CD8-positive, alpha-beta memory T cell (primary cell): ENCODE measurements at regions not wholly inside any gene's neighbourhood (a gene's known extent, or its start where the extent isn't known, plus 50 kb on each side); places are given as distances from the start of the nearest gene placed in this dataset.
"Not testable (repeated sequence)": the region's sequence is repeated elsewhere in the genome, so short reads cannot be mapped to it uniquely, and the experiment has no call there.

Experiments used
- CTCF ChIA-PET: fragments of 350-600 bp; sonication (Branson Sonifier 250); formaldehyde crosslinking; loops from one replicate; lab custom pipeline; 2021; ENCODE audit warnings: antibody characterized with exemption; lab: Charles Lee
- POLR2A ChIA-PET: fragments of 350-600 bp; sonication (Branson Sonifier 250); formaldehyde crosslinking; loops from one replicate; lab custom pipeline; 2021; ENCODE audit warnings: antibody characterized with exemption; lab: Charles Lee
- DNase-seq, 5 donors: peaks; one replicate each; pipeline versions ENCODE4 v3.0.0 to v3.0.0-alpha.2; 2020 to 2022; ENCODE audit warnings: mixed read lengths in 1 of 5
- H3K27ac ChIP-seq: one replicate; pipeline ENCODE4 v1.7.0; 2013; ENCODE audit warnings: low read depth, mild to moderate bottlenecking, low read length, moderate library complexity
- H3K27me3 ChIP-seq: 2 replicates; pipeline ENCODE4 v1.7.0; 2013; ENCODE audit warnings: low read length, mild to moderate bottlenecking; ENCODE audit not compliant: insufficient read depth, poor library complexity, severe bottlenecking
- H3K36me3 ChIP-seq: 2 replicates; pipeline ENCODE4 v1.7.0; 2013; ENCODE audit warnings: mild to moderate bottlenecking, low read length, moderate library complexity; ENCODE audit not compliant: insufficient read depth
- H3K4me1 ChIP-seq: 2 replicates; pipeline ENCODE4 v1.7.0; 2013; ENCODE audit warnings: mild to moderate bottlenecking, low read length, moderate library complexity; ENCODE audit not compliant: insufficient read depth
- H3K4me3 ChIP-seq: 2 replicates; pipeline ENCODE4 v1.7.0; 2013; ENCODE audit warnings: mild to moderate bottlenecking, low read length
- H3K9me3 ChIP-seq: 2 replicates; pipeline ENCODE4 v1.7.0; 2013; ENCODE audit warnings: mild to moderate bottlenecking, low read length
- H3K27ac Mint-ChIP-seq, 8 donors: one replicate each; pipeline ENCODE4 v1.8.0; 2020 to 2021; ENCODE audit warnings: mixed read lengths in 8 of 8, mild to moderate bottlenecking in 6 of 8, inconsistent platforms in 3 of 8, moderate library complexity in 3 of 8
- H3K27me3 Mint-ChIP-seq, 2 donors: one replicate each; pipeline ENCODE4 v1.8.0; 2020 to 2021; ENCODE audit warnings: mixed read lengths in 2 of 2, mild to moderate bottlenecking in 1 of 2, moderate library complexity in 1 of 2
- H3K36me3 Mint-ChIP-seq, 3 donors: one replicate each; pipeline ENCODE4 v1.8.0; 2020 to 2021; ENCODE audit warnings: mixed read lengths in 3 of 3, inconsistent platforms in 1 of 3, mild to moderate bottlenecking in 1 of 3
- H3K4me1 Mint-ChIP-seq, 3 donors: one replicate each; pipeline ENCODE4 v1.8.0; 2020 to 2021; ENCODE audit warnings: mixed read lengths in 3 of 3, inconsistent platforms in 1 of 3, mild to moderate bottlenecking in 1 of 3
- H3K4me3 Mint-ChIP-seq, 7 donors: one replicate each; pipeline ENCODE4 v1.8.0; 2020 to 2021; ENCODE audit warnings: mixed read lengths in 7 of 7, mild to moderate bottlenecking in 6 of 7, moderate library complexity in 4 of 7, inconsistent platforms in 2 of 7
- H3K9me3 Mint-ChIP-seq, 5 donors: one replicate each; pipeline ENCODE4 v1.8.0; 2020 to 2022; ENCODE audit warnings: mixed read lengths in 5 of 5, mild to moderate bottlenecking in 3 of 5, moderate library complexity in 2 of 5, inconsistent platforms in 1 of 5

DNA sequence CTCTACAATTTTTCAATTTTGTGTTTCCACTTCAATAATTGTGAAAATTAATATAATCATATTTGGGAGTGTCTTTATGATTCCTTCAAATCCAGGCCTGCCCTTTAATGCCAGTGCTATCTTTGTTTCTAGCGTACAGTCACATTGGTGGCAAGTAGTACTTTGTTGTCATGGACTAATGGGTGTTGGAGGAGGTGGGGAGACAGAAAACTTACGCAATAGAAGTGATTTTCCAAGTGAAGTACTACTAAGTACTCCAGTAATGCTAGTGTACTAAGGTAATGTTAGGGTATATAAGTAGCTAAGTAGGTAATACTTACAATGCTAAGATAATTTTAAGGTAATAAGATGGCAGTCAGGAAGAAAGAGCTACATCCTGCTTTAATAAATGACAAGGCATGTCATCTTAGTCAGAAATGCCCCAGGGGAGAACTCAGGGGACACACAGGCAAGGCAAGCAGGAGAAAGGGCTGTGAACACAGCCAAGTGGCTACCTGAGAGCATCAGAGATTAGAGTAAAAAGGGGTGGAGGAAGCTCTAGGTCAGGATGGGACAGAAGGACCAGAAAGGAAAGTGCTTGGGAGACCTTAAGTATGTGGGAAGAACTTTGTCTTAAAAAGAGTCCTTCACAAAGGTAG, 217.2 kb upstream of the PRDM1 start:
- H3K4me1 ChIP-seq = no peaks in the 10 kb centered on the region
- no peak overlapping the region for H3K27ac Mint-ChIP-seq
- H3K9me3 ChIP-seq = no peaks in the 10 kb centered on the region
- H3K36me3 Mint-ChIP-seq = no peaks in the 10 kb centered on the region
- H3K4me3 ChIP-seq = no peak overlapping the region
- CTCF ChIA-PET = no interaction called here
- H3K4me1 Mint-ChIP-seq = no peaks in the 10 kb centered on the region
- H3K36me3 ChIP-seq = no peaks in the 10 kb centered on the region
- no peak overlapping the region for H3K4me3 Mint-ChIP-seq
- H3K27me3 Mint-ChIP-seq = peaks cover 5 to 7% of the 10 kb centered on the region in 2 donors
- no peak for DNase-seq
- H3K27ac ChIP-seq = no peak overlapping the region
- no peaks in the 10 kb centered on the region for H3K9me3 Mint-ChIP-seq
- H3K27me3 ChIP-seq = no peaks in the 10 kb centered on the region
- POLR2A ChIA-PET = no interaction called here

DNA sequence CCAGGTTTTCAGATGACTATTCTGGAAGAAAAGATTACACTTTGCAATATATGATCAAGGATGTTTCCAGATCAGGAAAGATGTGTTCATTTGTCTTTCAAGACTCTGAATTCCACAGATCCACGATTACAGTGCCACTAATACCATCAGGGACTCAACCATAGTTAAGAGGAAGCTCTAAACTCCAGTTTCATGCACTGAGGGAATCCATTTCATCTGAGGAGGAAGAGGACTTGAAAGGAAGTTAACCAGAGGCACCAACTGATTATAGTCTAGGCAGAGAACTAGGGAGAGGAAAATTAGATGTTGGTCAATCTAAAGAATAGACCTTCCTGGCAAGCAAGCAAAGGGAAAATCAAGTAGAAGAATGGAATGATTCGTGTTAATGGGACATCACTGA, 218.3 kb upstream of the PRDM1 start:
- ChIA-PET POLR2A (no interaction called here), CTCF (no interaction called here)
- DNase-seq = no peak
- H3K36me3 ChIP-seq = no peaks in the 10 kb centered on the region
- H3K4me3 ChIP-seq = no peak overlapping the region
- no peaks in the 10 kb centered on the region for H3K4me1 Mint-ChIP-seq
- peaks cover 5 to 7% of the 10 kb centered on the region in 2 donors for H3K27me3 Mint-ChIP-seq
- H3K4me1 ChIP-seq = no peaks in the 10 kb centered on the region
- H3K27me3 ChIP-seq = no peaks in the 10 kb centered on the region
- H3K9me3 Mint-ChIP-seq = no peaks in the 10 kb centered on the region
- H3K9me3 ChIP-seq = no peaks in the 10 kb centered on the region
- no peak overlapping the region for H3K27ac Mint-ChIP-seq
- no peaks in the 10 kb centered on the region for H3K36me3 Mint-ChIP-seq
- H3K27ac ChIP-seq = no peak overlapping the region
- H3K4me3 Mint-ChIP-seq = no peak overlapping the region

DNA sequence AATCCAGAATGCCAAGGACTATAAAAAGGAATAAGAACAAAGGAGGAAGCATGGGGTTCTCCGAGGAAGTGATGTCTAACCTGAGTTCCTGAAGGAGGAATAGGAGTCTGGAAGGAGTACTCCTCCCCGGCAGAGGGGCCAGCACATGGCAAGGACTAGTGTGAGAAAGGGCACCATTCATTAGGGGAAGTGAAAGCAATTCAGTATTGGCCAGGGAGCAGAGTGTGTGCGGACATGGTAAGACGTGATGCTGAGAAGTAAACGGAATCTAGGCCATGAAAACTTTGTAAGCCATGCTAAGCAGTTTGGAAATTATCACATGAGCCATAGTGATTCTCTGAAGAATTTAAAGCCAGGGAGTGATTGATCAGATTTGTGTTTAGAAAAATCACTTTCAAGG, 218.9 kb upstream of the PRDM1 start:
- H3K4me3 ChIP-seq = no peak overlapping the region
- no peak overlapping the region for H3K27ac ChIP-seq
- POLR2A ChIA-PET = no interaction called here
- no peak overlapping the region for H3K4me3 Mint-ChIP-seq
- CTCF ChIA-PET = no interaction called here
- H3K4me1 ChIP-seq = no peaks in the 10 kb centered on the region
- no peaks in the 10 kb centered on the region for H3K27me3 ChIP-seq
- no peaks in the 10 kb centered on the region for H3K4me1 Mint-ChIP-seq
- no peak for DNase-seq
- no peaks in the 10 kb centered on the region for H3K9me3 ChIP-seq
- no peak overlapping the region for H3K27ac Mint-ChIP-seq
- H3K36me3 Mint-ChIP-seq = no peaks in the 10 kb centered on the region
- H3K36me3 ChIP-seq = no peaks in the 10 kb centered on the region
- peaks cover 5% of the 10 kb centered on the region in 2 donors for H3K27me3 Mint-ChIP-seq
- H3K9me3 Mint-ChIP-seq = no peaks in the 10 kb centered on the region

DNA sequence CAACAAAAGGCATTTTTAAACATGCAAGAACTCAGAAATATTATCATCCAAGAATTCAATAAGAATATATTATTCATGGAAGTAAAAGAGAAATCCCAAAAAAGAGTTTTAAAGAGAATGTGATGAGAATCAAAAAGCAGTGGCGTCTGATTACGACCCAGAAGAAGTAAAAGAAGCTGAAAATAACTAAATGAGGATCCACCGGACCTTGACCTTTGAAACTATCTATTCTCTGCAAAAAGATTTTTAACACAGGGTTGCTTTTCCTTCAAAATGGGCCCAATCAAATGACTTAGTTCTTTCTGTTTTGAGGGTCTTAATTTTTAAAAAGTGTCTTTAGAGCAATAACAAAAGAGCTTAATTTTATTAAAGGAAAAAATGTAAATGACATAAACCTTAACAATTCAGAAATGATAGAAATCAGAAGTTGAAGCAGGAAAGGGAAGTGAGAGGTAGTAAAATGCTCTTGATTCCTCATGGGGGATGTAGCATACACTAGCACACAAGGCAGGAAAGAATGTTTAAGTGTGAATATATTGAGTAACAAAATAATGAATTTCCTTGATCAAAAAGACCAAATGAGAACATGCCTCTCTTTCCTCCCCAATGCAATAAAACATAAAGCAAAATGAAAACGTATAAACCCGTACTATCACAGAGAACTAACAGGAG, 223.1 kb upstream of the PRDM1 start:
- Mint-ChIP-seq H3K4me3 (no peak overlapping the region), H3K4me1 (no peaks in the 10 kb centered on the region), H3K9me3 (peaks cover 0 to 2% (median 0%) of the 10 kb centered on the region in 5 donors), H3K27me3 (peaks cover 0 to 3% of the 10 kb centered on the region in 2 donors), H3K36me3 (peaks cover 0 to 8% (median 0%) of the 10 kb centered on the region in 3 donors), H3K27ac (no peak overlapping the region)
- Histone ChIP-seq H3K4me3 (no peak overlapping the region), H3K27me3 (no peaks in the 10 kb centered on the region), H3K9me3 (no peaks in the 10 kb centered on the region), H3K36me3 (no peaks in the 10 kb centered on the region), H3K27ac (no peak overlapping the region), H3K4me1 (no peaks in the 10 kb centered on the region)
- ChIA-PET POLR2A (no interaction called here), CTCF (no interaction called here)
- DNase-seq = no peak

DNA sequence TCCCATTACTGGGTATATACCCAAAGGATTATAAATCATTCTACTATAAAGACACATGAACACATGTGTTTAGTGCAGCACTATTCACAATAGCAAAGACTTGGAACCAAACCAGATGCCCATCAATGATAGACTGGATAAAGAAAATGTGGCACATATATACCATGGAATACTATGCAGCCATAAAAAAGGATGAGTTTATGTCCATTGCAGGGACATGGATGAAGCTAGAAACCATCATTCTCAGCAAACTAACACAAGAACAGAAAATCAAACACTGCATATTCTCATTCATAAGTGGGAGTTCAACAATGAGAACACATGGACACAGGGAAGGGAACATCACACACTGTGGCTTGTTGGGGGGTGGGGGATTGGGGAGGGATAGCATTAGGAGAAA, 225.2 kb upstream of the PRDM1 start:
- POLR2A ChIA-PET, CTCF ChIA-PET, DNase-seq: not testable (repeated sequence)

DNA sequence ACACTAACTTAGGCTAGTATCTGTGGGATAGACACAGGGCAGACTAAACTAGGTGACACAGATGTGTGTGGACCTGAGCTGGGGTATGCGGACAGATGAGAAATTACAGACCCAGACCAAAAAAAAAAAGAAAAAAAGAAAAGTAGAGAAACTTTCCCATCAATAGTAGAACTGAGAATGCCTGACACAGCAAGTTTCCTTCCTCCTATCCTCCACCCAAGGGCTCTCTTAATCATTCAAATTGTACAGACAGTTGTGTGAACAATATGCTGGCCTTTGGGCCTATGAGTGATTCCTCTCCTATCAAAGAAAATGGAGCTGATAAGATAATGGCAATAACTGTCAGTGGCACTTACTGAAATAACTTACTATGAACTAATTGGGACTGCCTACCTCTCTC, 226.7 kb upstream of the PRDM1 start:
- peaks cover 0 to 8% (median 0%) of the 10 kb centered on the region in 3 donors for H3K36me3 Mint-ChIP-seq
- no peaks in the 10 kb centered on the region for H3K9me3 ChIP-seq
- H3K4me1 Mint-ChIP-seq = no peaks in the 10 kb centered on the region
- no peaks in the 10 kb centered on the region for H3K36me3 ChIP-seq
- H3K4me1 ChIP-seq = no peaks in the 10 kb centered on the region
- ChIA-PET POLR2A (no interaction called here), CTCF (no interaction called here)
- H3K27ac ChIP-seq = no peak overlapping the region
- H3K27ac Mint-ChIP-seq = no peak overlapping the region
- H3K27me3 Mint-ChIP-seq = peaks cover 0 to 7% of the 10 kb centered on the region in 2 donors
- H3K9me3 Mint-ChIP-seq = peaks cover 0 to 2% (median 0%) of the 10 kb centered on the region in 5 donors
- no peak overlapping the region for H3K4me3 Mint-ChIP-seq
- no peaks in the 10 kb centered on the region for H3K27me3 ChIP-seq
- no peak overlapping the region for H3K4me3 ChIP-seq
- no peak for DNase-seq

More for the DNA sequence above, 225.2 kb upstream of the PRDM1 start:
- not testable (repeated sequence) for H3K27me3 ChIP-seq, H3K4me1 ChIP-seq, H3K4me3 ChIP-seq, H3K36me3 Mint-ChIP-seq, H3K36me3 ChIP-seq, H3K27ac Mint-ChIP-seq, H3K27me3 Mint-ChIP-seq, H3K4me1 Mint-ChIP-seq, H3K9me3 Mint-ChIP-seq, H3K27ac ChIP-seq, H3K4me3 Mint-ChIP-seq, H3K9me3 ChIP-seq

DNA sequence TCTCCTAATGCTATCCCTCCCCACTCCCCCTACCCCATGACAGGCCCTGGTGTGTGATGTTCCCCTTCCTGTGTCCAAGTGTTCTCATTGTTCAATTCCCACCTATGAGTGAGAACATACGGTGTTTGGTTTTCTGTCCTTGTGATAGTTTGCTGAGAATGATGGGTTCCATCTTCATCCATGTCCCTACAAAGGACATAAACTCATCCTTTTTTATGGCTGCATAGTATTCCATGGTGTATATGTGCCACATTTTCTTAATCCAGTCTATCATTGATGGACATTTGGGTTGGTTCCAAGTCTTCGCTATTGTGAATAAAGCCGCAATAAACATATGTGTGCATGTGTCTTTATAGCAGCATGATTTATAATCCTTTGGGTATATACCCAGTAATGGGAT, 227.5 kb upstream of the PRDM1 start:
- CTCF ChIA-PET, H3K9me3 ChIP-seq, H3K27me3 Mint-ChIP-seq, H3K27ac ChIP-seq, H3K36me3 ChIP-seq, POLR2A ChIA-PET, H3K36me3 Mint-ChIP-seq, H3K4me1 ChIP-seq, H3K4me3 ChIP-seq, H3K27ac Mint-ChIP-seq, DNase-seq, H3K4me1 Mint-ChIP-seq, H3K9me3 Mint-ChIP-seq, H3K4me3 Mint-ChIP-seq, H3K27me3 ChIP-seq: not testable (repeated sequence)

DNA sequence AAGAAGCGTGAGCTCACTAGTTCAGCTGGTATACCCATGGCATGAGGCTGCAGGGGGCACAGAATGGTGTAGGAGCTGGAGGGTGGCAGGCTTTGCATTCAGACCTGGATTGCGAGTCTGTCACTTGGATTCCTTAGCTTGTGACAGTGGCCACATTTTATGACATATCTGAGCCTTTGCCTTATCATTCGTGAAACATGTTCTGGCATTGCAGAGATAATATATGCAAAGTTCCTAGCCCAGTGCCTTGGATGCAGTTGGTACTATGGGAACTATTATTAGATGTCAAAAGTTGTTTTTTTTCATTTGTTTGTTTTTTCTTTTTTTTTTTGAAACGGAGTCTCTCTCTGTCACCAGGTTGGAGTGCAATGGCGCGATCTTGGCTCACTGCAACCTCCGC, 230.7 kb upstream of the PRDM1 start:
- peaks cover 2 to 7% of the 10 kb centered on the region in 2 donors for H3K27me3 Mint-ChIP-seq
- Histone ChIP-seq H3K4me1 (no peaks in the 10 kb centered on the region), H3K27me3 (no peaks in the 10 kb centered on the region), H3K27ac (no peak overlapping the region), H3K4me3 (no peak overlapping the region), H3K36me3 (no peaks in the 10 kb centered on the region), H3K9me3 (no peaks in the 10 kb centered on the region)
- peaks cover 0 to 2% (median 0%) of the 10 kb centered on the region in 5 donors for H3K9me3 Mint-ChIP-seq
- POLR2A ChIA-PET = no interaction called here
- H3K27ac Mint-ChIP-seq = no peak overlapping the region
- no peaks in the 10 kb centered on the region for H3K4me1 Mint-ChIP-seq
- H3K36me3 Mint-ChIP-seq = peaks cover 0 to 8% (median 0%) of the 10 kb centered on the region in 3 donors
- H3K4me3 Mint-ChIP-seq = no peak overlapping the region
- DNase-seq = no peak
- CTCF ChIA-PET = no interaction called here
